ENCODE measurements at regions not wholly inside any gene's neighbourhood (a gene's known extent, or its start where the extent isn't known, plus 50 kb on each side); places are given as distances from the start of the nearest gene placed in this dataset.
A peak's percentile ranks its signal among the peaks of the same experiment; 100 is the strongest.

- DNase-seq: no peak
Observed at GRCh38 chr3:72290859-72291638, 506.1 kb upstream of the PROK2 start.

GRCh38 chr3:72289692-72290071 lies 504.7 kb upstream of the PROK2 start:
- DNase-seq: no peak

GRCh38 chr3:72288955-72289691 lies 504.2 kb upstream of the PROK2 start:
- peak; percentile 27 for DNase-seq

GRCh38 chr3:72287956-72288355 lies 503.0 kb upstream of the PROK2 start:
- no peak for DNase-seq

- DNase-seq: no peak
Observed at GRCh38 chr3:72285502-72285901, 500.6 kb upstream of the PROK2 start.

GRCh38 chr3:72284471-72284870 lies 499.5 kb upstream of the PROK2 start:
- DNase-seq: no peak

GRCh38 chr3:72282918-72283317 lies 498.0 kb upstream of the PROK2 start:
- no peak for DNase-seq

- DNase-seq: no peak
Observed at GRCh38 chr3:72281551-72281950, 496.6 kb upstream of the PROK2 start.

GRCh38 chr3:72280876-72281275 lies 495.9 kb upstream of the PROK2 start:
- DNase-seq: no peak

GRCh38 chr3:72279631-72280041 lies 494.7 kb upstream of the PROK2 start:
- DNase-seq: no peak

- no peak for DNase-seq
Observed at GRCh38 chr3:72279068-72279604, 494.2 kb upstream of the PROK2 start.

- DNase-seq: no peak
Observed at GRCh38 chr3:72278349-72279067, 493.6 kb upstream of the PROK2 start.

- no peak for DNase-seq
Observed at GRCh38 chr3:72277710-72278109, 492.8 kb upstream of the PROK2 start.

- no peak for DNase-seq
Observed at GRCh38 chr3:72276806-72277205, 491.9 kb upstream of the PROK2 start.

- no peak for DNase-seq
Observed at GRCh38 chr3:72275331-72275751, 490.4 kb upstream of the PROK2 start.

- DNase-seq: no peak
Observed at GRCh38 chr3:72274493-72275330, 489.8 kb upstream of the PROK2 start.

GRCh38 chr3:72273615-72274014 lies 488.7 kb upstream of the PROK2 start:
- peak; percentile 49 for DNase-seq

GRCh38 chr3:72272356-72272755 lies 487.4 kb upstream of the PROK2 start:
- no peak for DNase-seq

- no peak for DNase-seq
Observed at GRCh38 chr3:72271923-72272322, 487.0 kb upstream of the PROK2 start.

GRCh38 chr3:72271216-72271615 lies 486.3 kb upstream of the PROK2 start:
- DNase-seq: no peak

GRCh38 chr3:72270730-72271129 lies 485.8 kb upstream of the PROK2 start:
- no peak for DNase-seq

GRCh38 chr3:72270072-72270681 lies 485.2 kb upstream of the PROK2 start:
- DNase-seq: peak; percentile 72

Measured in kidney glomerular epithelial cell (primary cell).